NOMO-1 treated with DMSO at 0.1 percent for 48 hours (cell line): ENCODE measurements at regions not wholly inside any gene's neighbourhood (a gene's known extent, or its start where the extent isn't known, plus 50 kb on each side); places are given as distances from the start of the nearest gene placed in this dataset.
"Not testable (repeated sequence)": the region's sequence is repeated elsewhere in the genome, so short reads cannot be mapped to it uniquely, and the experiment has no call there.

Source experiments
- DNase-seq: peaks from one replicate; lab custom pipeline; 2025; ENCODE audit not compliant: unreplicated experiment; lab: John Stamatoyannopoulos, UW

- DNase-seq, result no peak
Measured at GRCh38 chrX:94576367-94577004, 902.5 kb downstream of the FAM133A start.

DNA sequence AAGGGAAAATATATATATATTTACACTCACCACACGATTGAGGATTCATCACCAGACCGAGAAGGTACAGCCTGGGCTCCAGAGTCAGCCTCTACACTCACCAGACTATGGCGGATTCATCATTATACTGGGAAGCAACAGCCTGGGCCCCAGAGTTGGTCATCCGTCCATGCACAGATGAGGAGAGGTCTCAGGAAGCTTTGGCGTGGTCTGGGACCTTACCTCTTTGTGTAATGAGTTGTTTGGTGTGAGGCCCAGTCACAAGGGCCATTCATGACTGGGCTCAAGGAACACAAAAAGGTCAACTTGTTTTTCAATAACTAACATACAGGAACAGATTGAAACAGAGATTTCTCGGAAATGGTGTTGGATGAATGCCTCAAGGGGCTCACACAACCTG lies 926.1 kb downstream of the FAM133A start:
- DNase-seq, result no peak

DNA sequence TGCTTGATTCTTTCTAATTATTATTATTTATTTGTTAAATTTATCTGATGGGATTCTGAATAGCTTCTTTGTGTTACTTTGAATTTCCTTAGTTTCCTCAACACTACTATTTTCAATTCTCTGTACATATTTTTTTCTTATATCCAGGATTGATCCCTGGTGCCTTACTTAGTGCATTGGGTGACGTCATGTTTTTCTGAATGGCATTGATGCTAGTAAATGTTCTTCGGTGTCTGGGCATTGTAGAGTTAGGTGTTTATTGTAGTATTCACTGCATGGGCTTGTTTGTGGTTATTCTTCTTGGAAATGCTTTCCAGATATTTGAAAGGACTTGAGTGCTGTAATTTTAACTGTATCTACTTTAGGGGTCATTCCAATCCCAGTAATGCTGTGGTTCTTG lies 938.1 kb downstream of the FAM133A start:
- DNase-seq, result no peak

GRCh38 chrX:94633237-94633636 lies 959.2 kb downstream of the FAM133A start:
- DNase-seq, result no peak

DNA sequence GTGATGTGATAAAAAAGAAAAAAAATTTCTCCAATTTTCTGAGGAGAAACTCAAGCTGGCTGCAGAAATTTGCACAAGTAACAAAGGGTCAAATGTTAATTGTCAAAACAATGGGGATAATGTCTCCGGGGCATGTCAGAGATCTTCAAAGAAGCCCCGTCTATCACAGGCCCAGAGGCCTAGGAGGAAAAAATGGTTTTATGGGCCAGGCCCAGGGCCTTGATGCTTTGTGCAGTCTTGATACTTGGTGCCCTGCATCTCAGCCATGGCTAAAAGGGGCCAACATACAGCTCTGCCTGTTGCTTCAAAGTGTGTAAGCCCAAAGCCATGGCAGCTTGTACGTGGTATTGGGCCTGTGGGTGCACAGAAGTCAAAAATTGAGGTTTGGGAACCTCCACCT lies 961.0 kb downstream of the FAM133A start:
- DNase-seq, result no peak

- DNase-seq, result no peak
Measured at GRCh38 chrX:94645726-94646125, 971.7 kb downstream of the FAM133A start.

DNA sequence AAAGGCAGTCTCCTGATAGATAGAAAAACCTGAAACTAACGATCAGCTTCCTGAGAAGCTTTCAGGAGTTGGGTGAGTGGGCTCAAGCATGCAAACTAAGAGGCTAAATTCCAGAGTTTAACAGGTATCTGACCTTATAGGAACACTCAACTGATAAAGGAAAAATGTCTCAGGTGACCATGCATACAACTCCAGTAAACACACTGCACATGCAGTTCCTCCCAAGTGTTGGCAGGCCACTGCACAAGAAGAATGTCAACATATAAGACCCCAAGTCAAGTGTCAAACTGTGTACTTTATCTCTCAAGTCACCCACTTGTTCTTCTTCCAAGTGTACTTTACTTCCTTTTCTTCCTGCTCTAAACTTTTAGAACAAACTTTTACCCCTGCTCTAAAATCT lies 981.2 kb downstream of the FAM133A start:
- DNase-seq, result no peak

GRCh38 chrX:94662689-94663088 lies 988.7 kb downstream of the FAM133A start:
- no peak for DNase-seq

DNA sequence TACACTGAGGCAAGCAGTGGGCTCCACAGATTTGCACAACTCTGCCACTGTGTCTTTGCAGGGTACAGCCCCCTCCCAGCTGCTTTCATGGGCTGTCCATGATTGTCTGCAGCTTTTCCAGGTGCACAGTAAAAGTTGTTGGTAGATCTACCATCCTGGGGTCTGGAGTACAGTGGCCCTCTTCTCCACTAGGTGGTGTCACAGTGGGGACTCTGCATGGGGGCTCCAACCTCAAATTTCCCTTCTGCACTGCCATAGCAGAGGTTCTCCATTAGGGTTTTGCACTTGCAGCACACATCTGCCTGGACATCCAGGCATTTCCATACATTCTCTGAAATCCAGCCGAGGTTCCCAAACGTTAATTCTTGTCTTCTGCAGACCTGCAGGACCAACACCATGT lies 1002.3 kb downstream of the FAM133A start:
- DNase-seq, result no peak

GRCh38 chrX:94686071-94686470 lies 1012.1 kb downstream of the FAM133A start:
- no peak for DNase-seq

DNA sequence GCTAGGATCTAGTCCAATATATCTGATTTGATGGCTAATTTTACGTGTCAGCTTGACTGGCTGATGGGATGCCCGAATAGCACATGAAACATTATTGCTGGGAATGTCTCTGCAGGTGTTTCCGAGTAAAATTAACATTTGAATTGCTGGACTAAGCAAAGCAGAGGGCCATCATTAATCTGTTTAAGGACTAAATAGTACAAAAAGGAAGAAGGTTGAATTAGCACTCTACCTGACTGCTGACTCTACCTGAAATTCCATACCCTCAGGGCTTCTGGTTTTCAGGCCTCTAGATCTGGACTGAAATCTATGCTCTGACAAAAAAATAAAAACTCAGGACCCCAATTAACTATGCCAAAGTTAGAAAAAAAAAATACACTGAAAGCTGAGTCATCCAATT lies 1021.9 kb downstream of the FAM133A start:
- DNase-seq, result no peak

- not testable (repeated sequence) for DNase-seq
Measured at GRCh38 chrX:94704348-94705256, 1030.6 kb downstream of the FAM133A start.

- no peak for DNase-seq
Measured at GRCh38 chrX:94721386-94721785, 1047.4 kb downstream of the FAM133A start.

DNA sequence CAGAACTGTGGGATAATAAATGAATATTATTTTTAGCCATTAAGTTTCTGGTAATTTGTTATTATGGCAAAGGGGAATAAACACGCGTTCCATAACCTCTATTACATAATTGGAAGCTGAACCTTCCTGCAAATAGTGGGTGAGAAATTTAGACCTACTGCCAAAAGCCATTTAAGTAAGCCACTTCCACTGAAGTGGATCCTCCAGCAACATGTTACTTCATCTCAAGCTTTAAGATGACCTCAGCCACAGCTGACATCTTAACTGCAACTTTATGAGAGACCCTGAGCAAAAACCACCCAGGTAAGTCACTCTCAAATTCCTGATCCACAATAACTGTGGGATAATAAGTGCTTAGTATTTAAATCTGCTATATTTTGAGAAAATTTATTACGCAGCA lies 1048.6 kb downstream of the FAM133A start:
- DNase-seq, result no peak

- DNase-seq, result no peak
Measured at GRCh38 chrX:94742772-94743171, 1068.8 kb downstream of the FAM133A start.

DNA sequence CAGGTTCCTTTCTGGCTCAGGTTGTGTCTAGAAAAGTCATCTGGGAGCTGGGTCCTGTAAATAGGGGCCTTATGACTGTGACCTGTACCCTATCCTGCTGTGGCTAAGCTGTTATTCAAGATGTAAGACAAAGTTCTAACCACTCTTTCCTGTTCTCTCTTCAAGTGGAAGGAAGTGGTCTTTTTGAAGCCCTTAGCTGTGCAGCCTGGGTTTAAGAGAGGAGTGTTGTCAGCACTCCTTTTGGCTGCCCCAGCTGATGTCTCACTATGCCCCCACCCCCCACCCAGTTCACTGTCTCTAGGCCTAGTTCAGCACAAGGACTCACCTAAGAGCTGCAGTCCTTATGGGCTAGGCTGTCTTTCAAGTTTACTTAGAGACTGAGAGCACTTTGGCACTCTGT lies 1069.5 kb downstream of the FAM133A start:
- no peak for DNase-seq

DNA sequence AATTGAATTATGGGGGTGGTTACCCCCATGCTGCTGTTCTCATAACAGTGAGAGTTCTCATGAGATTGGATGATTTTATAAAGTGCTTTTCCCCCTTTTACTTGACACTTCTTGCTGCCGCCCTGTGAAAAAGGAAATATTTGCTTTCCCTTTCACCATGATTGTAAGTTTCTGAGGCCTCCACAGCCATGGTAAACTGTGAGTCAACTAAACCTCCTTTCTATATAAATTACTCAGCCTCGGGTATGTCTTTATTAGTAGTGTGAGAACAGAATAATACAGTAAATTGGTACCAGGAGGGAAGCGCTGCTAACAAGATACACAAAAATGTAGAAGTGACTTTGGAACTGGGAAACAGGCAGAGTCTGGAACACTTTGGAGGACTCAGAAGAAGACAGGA lies 1070.8 kb downstream of the FAM133A start:
- no peak for DNase-seq

DNA sequence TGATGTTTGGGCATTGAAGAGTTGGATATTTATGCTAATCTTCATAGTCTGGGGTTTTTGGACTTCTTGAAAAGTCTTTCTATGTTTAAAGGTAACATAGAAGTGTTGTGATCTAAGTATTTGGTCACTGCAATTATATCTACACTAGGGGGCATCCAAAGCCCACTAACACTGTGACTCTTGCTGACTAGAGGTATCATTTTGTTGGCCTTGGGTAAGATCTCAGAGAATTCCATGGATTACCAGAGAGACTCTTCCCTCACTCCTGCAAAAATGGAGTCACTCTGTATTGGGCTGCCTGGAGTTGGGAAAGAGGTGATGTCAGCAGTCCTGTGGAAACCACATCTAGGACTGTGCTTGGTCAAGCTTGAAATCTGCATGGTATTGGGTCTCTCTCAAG lies 1077.6 kb downstream of the FAM133A start:
- DNase-seq, result no peak

DNA sequence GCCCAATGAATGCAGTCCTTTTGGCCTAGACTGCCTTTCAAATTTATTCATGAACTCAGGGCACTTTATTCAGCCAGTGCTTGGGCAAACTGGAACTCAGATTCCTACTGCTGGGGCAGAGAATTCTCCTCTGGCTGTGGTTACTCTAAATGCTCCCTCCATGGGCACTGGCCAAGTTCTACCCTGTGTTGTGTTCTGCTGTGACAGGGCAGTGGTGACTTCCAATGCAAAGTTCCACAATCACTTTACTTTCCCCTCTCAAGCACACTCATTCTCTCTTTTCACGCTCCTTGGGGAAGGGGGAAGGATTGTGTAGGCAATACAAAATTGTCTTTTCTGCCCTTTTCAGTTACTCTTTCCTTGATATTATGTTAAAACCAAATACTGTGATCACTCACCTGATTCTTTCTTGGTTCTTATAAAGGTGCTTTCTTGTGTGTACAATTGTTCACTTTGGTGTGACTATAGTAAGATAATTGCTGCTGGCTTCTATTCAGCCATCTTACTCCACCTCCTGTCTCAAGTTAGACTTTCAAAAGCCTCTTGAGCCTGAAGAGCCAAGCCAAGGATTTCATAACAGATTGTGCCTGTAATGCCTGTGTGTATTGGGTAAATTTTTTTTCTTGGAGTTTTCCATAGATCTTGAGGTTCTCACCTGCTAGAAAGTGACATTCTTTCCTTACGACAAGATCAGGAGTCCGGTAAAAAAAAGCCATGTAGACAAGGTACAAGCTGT lies 1078.6 kb downstream of the FAM133A start:
- no peak for DNase-seq

- DNase-seq, result no peak
Measured at GRCh38 chrX:94758130-94758529, 1084.1 kb downstream of the FAM133A start.

DNA sequence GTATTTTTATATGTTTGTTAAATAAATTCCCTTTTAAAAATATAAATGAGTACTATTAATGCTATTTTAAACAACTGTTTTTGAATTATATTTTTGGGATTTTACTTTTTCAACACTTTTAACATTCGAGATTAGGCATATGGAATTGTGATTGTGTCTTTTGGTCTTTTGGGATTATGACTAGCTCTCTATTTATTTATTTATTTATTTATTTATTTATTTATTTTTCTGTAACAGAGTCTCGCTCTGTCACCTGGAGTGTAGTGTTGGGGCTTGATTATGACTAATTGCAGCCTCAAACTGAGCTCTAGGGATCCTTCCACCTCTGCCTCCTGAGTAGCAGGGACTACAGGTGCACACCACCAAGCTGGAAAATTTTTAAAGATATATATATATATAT lies 1101.6 kb downstream of the FAM133A start:
- no peak for DNase-seq

DNA sequence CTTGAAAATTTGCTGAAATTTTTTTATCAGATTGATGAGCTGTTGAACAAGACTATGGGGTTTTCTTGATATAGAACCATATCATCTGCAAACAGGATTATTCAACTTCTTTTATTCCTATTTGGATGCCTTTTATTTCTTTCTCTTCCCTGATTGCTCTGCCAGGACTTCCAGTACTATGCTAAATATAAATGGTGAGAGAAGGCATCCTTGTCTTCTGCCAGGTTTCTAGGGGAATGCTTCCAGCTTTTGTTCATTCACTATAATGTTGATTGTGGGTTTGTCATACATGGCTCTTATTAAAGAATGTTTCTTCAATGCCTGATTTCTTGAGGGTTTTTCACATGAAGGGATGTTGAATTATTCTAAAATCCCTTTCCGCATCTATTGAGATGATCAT lies 1139.5 kb downstream of the FAM133A start:
- DNase-seq, result no peak
